DND-41 (cell line): ENCODE measurements at regions not wholly inside any gene's neighbourhood (a gene's known extent, or its start where the extent isn't known, plus 50 kb on each side); places are given as distances from the start of the nearest gene placed in this dataset.

ENCODE experiments used
- ATAC-seq: fragments of 200-7000 bp; cut with Tn5 transposase; 3 replicates; pipeline ENCODE4 v1.9.1; 2021; ENCODE audit warnings: low read depth; ENCODE audit not compliant: insufficient read depth
- DNase-seq: peaks from one replicate; pipeline ENCODE4 v3.0.0-alpha.2; 2020
- H2AFZ ChIP-seq: 2 replicates; pipeline ENCODE4 v1.6.0; 2012; ENCODE audit warnings: low read depth, low read length
- H3K27ac ChIP-seq: 2 replicates; pipeline ENCODE4 v1.5.1; 2012; ENCODE audit warnings: low read length, inconsistent platforms
- H3K27me3 ChIP-seq: fragments of 200-600 bp; sonication (generic); 2 replicates; pipeline ENCODE4 v1.6.0; 2012; ENCODE audit warnings: low read length, mild to moderate bottlenecking, inconsistent platforms; ENCODE audit not compliant: insufficient read depth, poor library complexity
- H3K36me3 ChIP-seq: 2 replicates; pipeline ENCODE4 v1.5.1; 2012; ENCODE audit warnings: low read length, inconsistent platforms; ENCODE audit not compliant: insufficient read depth
- H3K4me1 ChIP-seq: 2 replicates; pipeline ENCODE4 v1.5.1; 2012; ENCODE audit warnings: mild to moderate bottlenecking, low read length; ENCODE audit not compliant: insufficient read depth
- H3K4me2 ChIP-seq: 2 replicates; pipeline ENCODE4 v1.6.0; 2012; ENCODE audit warnings: mild to moderate bottlenecking, moderate library complexity, low read length, inconsistent platforms; ENCODE audit not compliant: insufficient read depth
- H3K4me3 ChIP-seq, 2 experiments: fragments of 200-600 bp in 1 of 2; shearing (Covaris generic) in 1 of 2; 2 replicates each; pipeline ENCODE4 v1.5.1; 2012 to 2016; ENCODE audit warnings: inconsistent platforms in 2 of 2, low read length in 2 of 2, mild to moderate bottlenecking in 2 of 2, low read depth in 1 of 2, moderate library complexity in 1 of 2
- H3K79me2 ChIP-seq: 2 replicates; pipeline ENCODE4 v1.6.0; 2012; ENCODE audit warnings: low read length, inconsistent platforms; ENCODE audit not compliant: insufficient read depth
- H3K9ac ChIP-seq: 2 replicates; pipeline ENCODE4 v1.6.0; 2012; ENCODE audit warnings: low read depth, mild to moderate bottlenecking, inconsistent platforms, low read length, moderate library complexity
- H3K9me3 ChIP-seq: 2 replicates; pipeline ENCODE4 v1.5.1; 2012; ENCODE audit warnings: low read length, moderate library complexity, mild to moderate bottlenecking, inconsistent platforms; ENCODE audit not compliant: insufficient read depth, severe bottlenecking
- H4K20me1 ChIP-seq: 2 replicates; pipeline ENCODE4 v1.6.0; 2012; ENCODE audit warnings: low read length; ENCODE audit not compliant: insufficient read depth
- EZH2 ChIP-seq: IDR thresholded peaks from 3 replicates; pipeline ENCODE4 v1.6.1; 2012; ENCODE audit warnings: borderline replicate concordance, low read depth, mild to moderate bottlenecking, moderate library complexity, low read length, inconsistent platforms; ENCODE audit not compliant: severe bottlenecking
- TF ChIP-seq, protein P1 (sequence below): IDR thresholded peaks from 2 replicates; pipeline ENCODE4 v1.5.1; 2012; ENCODE audit warnings: borderline replicate concordance, low read length, moderate library complexity, mild to moderate bottlenecking; ENCODE audit not compliant: poor library complexity, severe bottlenecking; ENCODE audit errors: extremely low read depth

DNA sequence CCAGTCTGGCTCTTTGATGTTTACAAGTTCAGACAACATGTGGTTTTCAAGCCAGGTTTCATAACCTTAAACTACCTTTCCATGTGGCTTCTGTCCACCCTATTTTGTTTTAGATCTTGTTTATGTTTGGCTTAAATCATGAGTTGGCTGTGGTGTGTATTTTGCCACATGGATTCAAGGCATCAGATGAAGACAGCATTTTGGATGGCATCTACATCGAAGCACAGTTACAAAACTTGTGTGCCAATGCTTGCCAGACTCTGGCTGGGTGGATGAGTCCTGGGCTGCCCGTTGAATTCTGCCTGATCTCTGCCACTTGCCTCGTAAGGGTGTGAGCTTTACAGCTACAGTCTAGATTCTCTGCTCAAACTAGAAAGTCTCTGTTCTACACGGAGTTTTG is 335.3 kb downstream of the MYCN start:
- no peak overlapping the region for H3K27ac ChIP-seq
- DNase-seq, result no peak
- no peaks in the 10 kb centered on the region for H4K20me1 ChIP-seq
- H3K27me3 ChIP-seq, result no peaks in the 10 kb centered on the region
- H3K79me2 ChIP-seq, result no peaks in the 10 kb centered on the region
- no peaks in the 10 kb centered on the region for H3K9me3 ChIP-seq
- H3K4me3 ChIP-seq, result no peak overlapping the region
- no peak overlapping the region for H2AFZ ChIP-seq
- H3K36me3 ChIP-seq, result no peaks in the 10 kb centered on the region
- TF ChIP-seq, protein P1, sequence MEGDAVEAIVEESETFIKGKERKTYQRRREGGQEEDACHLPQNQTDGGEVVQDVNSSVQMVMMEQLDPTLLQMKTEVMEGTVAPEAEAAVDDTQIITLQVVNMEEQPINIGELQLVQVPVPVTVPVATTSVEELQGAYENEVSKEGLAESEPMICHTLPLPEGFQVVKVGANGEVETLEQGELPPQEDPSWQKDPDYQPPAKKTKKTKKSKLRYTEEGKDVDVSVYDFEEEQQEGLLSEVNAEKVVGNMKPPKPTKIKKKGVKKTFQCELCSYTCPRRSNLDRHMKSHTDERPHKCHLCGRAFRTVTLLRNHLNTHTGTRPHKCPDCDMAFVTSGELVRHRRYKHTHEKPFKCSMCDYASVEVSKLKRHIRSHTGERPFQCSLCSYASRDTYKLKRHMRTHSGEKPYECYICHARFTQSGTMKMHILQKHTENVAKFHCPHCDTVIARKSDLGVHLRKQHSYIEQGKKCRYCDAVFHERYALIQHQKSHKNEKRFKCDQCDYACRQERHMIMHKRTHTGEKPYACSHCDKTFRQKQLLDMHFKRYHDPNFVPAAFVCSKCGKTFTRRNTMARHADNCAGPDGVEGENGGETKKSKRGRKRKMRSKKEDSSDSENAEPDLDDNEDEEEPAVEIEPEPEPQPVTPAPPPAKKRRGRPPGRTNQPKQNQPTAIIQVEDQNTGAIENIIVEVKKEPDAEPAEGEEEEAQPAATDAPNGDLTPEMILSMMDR, result no peak
- no peak for TF ChIP-seq EZH2
- no peak overlapping the region for H3K9ac ChIP-seq
- no peak for ATAC-seq
- H3K4me1 ChIP-seq, result no peaks in the 10 kb centered on the region
- no peak overlapping the region for H3K4me2 ChIP-seq

DNA sequence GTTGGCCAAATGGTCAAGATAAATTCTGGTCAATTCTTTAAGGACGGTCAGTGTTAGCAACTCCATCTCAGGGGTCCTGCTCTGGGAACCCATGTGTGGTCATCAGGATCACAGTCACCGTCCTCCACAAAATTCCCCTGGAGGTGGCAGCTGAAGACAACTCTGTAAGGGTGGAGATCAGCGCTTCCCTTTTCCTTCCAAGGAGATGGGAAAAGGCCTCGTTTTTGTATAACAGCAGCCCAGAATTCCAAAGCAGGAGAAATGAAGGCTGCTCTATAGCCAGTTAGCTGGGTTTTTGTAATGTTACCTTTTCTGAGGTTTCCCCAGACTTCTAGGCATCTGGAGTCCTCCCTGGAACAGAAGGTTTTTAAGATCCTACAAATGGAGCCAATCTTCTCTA is 334.8 kb downstream of the MYCN start:
- Histone ChIP-seq H2AFZ (no peak overlapping the region), H3K36me3 (no peaks in the 10 kb centered on the region), H3K4me1 (no peaks in the 10 kb centered on the region), H3K79me2 (no peaks in the 10 kb centered on the region), H3K9ac (no peak overlapping the region), H3K9me3 (no peaks in the 10 kb centered on the region), H3K4me2 (no peak overlapping the region), H3K27me3 (no peaks in the 10 kb centered on the region), H3K27ac (no peak overlapping the region), H3K4me3 (no peak overlapping the region), H4K20me1 (no peaks in the 10 kb centered on the region)
- DNase-seq (no peak), ATAC-seq (no peak)
- TF ChIP-seq EZH2, result no peak
- TF ChIP-seq, protein P1, result no peak

DNA sequence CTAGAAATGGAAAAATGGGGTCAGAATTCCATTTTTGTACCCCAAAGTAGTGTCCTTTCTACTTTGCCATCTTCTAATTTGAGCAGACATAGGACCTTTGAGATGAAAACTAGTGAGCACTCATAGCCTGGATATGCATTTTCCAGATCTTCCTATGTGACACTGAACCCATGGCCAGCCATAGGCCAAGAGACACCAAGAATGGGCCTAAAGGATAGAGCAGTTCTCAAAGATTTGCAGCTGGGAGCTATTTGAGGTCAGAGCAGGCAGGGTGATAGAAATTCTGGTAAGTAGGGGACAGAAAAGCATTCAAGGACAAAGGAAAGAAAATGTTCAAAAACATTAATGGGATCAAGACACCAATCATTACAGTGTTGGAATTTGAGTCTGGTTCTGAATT is 332.8 kb downstream of the MYCN start:
- TF ChIP-seq, protein P1, result no peak
- no peak for TF ChIP-seq EZH2
- H3K79me2 ChIP-seq, result no peaks in the 10 kb centered on the region
- no peak overlapping the region for H2AFZ ChIP-seq
- H4K20me1 ChIP-seq, result no peaks in the 10 kb centered on the region
- no peaks in the 10 kb centered on the region for H3K9me3 ChIP-seq
- no peaks in the 10 kb centered on the region for H3K36me3 ChIP-seq
- no peak overlapping the region for H3K27ac ChIP-seq
- no peaks in the 10 kb centered on the region for H3K4me1 ChIP-seq
- no peak for ATAC-seq
- H3K4me3 ChIP-seq, result no peak overlapping the region
- DNase-seq, result no peak
- no peak overlapping the region for H3K4me2 ChIP-seq
- no peaks in the 10 kb centered on the region for H3K27me3 ChIP-seq
- no peak overlapping the region for H3K9ac ChIP-seq
